A673 (cell line): ENCODE measurements at regions not wholly inside any gene's neighbourhood (a gene's known extent, or its start where the extent isn't known, plus 50 kb on each side); places are given as distances from the start of the nearest gene placed in this dataset.

Experiments used
- BruUV-seq: library from RNA; stranded (reverse); fragments of 400-500 nt; replicated peaks from 2 replicates; lab custom pipeline; 2021; lab: Mats Ljungman, UMichigan
- CTCF ChIA-PET: fragments of 300-600 bp; sonication (Branson Sonifier 250); formaldehyde crosslinking; loops from one replicate; lab custom pipeline; 2022; ENCODE audit warnings: antibody characterized with exemption; lab: Charles Lee
- POLR2A ChIA-PET: fragments of 300-600 bp; sonication (Branson Sonifier 250); formaldehyde crosslinking; loops from one replicate; lab custom pipeline; 2022; ENCODE audit warnings: antibody characterized with exemption; ENCODE audit not compliant: low non-redundant PET; lab: Charles Lee
- DNase-seq: peaks from one replicate; pipeline ENCODE4 v3.0.0-alpha.2; 2015; ENCODE audit warnings: low spot score
- H3K27ac ChIP-seq: fragments of 200-600 bp; sonication (generic); 2 replicates; pipeline ENCODE4 v1.5.1; 2016; ENCODE audit warnings: mixed run types, low read depth, mild to moderate bottlenecking, mixed read lengths, antibody characterized with exemption, low read length; ENCODE audit not compliant: poor library complexity, severe bottlenecking
- H3K27me3 ChIP-seq: fragments of 200-600 bp; sonication (generic); replicated peaks from 2 replicates; pipeline ENCODE4 v1.6.1; 2017; ENCODE audit warnings: mixed run types, low read depth, mild to moderate bottlenecking, mixed read lengths, antibody characterized with exemption, low read length; ENCODE audit not compliant: insufficient read depth, poor library complexity
- H3K36me3 ChIP-seq: fragments of 200-600 bp; sonication (generic); 2 replicates; pipeline ENCODE4 v1.6.1; 2016; ENCODE audit warnings: mixed run types, mild to moderate bottlenecking, mixed read lengths, antibody characterized with exemption, low read length; ENCODE audit not compliant: insufficient read depth, poor library complexity, severe bottlenecking
- H3K4me1 ChIP-seq: fragments of 200-600 bp; sonication (generic); 2 replicates; pipeline ENCODE4 v1.6.1; 2017; ENCODE audit warnings: mixed run types, mild to moderate bottlenecking, mixed read lengths, antibody characterized with exemption, low read length; ENCODE audit not compliant: insufficient read depth, poor library complexity, severe bottlenecking
- H3K4me3 ChIP-seq: fragments of 200-600 bp; sonication (generic); 2 replicates; pipeline ENCODE4 v1.5.1; 2016; ENCODE audit warnings: low read depth, mixed run types, mild to moderate bottlenecking, mixed read lengths, low read length; ENCODE audit not compliant: poor library complexity, severe bottlenecking
- H3K9me3 ChIP-seq: fragments of 200-600 bp; sonication (generic); 2 replicates; pipeline ENCODE4 v1.6.1; 2016; ENCODE audit warnings: mixed run types, low read depth, mild to moderate bottlenecking, mixed read lengths, antibody characterized with exemption, low read length; ENCODE audit not compliant: poor library complexity, severe bottlenecking
- CTCF ChIP-seq: fragments of 300-800, 200-600 bp; sonication (generic); conservative IDR thresholded peaks from 2 replicates; pipeline ENCODE4 v1.5.1; 2017; ENCODE audit warnings: low read depth, mild to moderate bottlenecking, antibody characterized with exemption, low read length, moderate library complexity, mixed read lengths
- EZH2 ChIP-seq: fragments of 200-600 bp; sonication (generic); IDR thresholded peaks from 2 replicates; pipeline ENCODE4 v1.6.1; 2017; ENCODE audit warnings: borderline replicate concordance, low read depth, mild to moderate bottlenecking, mixed read lengths, antibody characterized with exemption, low read length; ENCODE audit not compliant: poor library complexity, severe bottlenecking
- intact Hi-C: fragments of 100-400 bp; cut with micrococcal nuclease; formaldehyde crosslinking; loops from one replicate; pipeline ENCODE4 v1.10.0; 2022; ENCODE audit not compliant: unreplicated experiment

DNA sequence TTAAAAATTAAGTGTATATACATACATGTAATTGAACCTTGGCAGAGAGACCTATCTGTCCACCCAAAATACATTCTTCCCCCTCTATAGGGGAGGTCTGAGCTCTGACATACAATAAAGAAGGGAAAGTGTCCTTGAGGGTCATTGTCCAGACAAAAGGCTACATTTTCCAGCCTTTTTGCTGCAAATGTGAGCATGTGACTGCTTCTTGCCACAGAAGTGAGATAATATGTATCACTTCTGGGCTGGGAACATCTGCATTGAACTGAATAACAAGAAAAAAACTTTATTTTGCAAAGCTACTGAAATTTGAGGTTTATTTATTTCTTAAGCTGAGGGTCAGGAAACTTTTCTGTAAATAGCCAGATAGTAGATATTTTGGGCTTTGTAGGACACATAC lies 131.3 kb downstream of the TBC1D30 start:
- Histone ChIP-seq H3K4me1 (no peaks in the 10 kb centered on the region), H3K9me3 (no peaks in the 10 kb centered on the region), H3K36me3 (no peaks in the 10 kb centered on the region), H3K27ac (no peak overlapping the region), H3K27me3 (peaks cover 24% of the 10 kb centered on the region), H3K4me3 (no peak overlapping the region)
- no TSS peak for BruUV-seq
- DNase-seq, result no peak
- CTCF ChIA-PET, result no interaction called here
- POLR2A ChIA-PET, result no interaction called here
- intact Hi-C loops, result no loop called here
- TF ChIP-seq EZH2, result no peak
- TF ChIP-seq CTCF, result no peak

DNA sequence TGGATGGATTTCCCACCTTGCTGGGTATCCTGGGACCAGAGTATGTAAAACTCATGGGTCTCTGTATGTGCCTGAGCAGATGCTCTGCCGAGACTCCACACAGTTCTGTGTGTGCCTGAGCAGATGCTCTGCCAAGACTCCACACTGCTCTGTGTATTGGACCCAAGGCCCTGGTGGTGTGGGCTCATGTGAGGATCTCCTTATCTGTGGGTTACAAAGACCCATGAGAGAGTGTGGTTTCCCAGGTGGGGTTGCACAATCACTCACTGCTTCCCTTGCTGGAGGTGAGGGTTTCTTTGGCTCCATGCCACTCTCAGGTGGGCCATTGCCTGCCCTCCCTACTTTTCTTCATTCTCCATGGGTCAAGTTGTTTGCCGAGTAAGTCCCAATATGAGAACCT lies 141.5 kb downstream of the TBC1D30 start:
- no peak for DNase-seq
- TF ChIP-seq EZH2, result no peak
- no peak for TF ChIP-seq CTCF
- no peak overlapping the region for H3K27ac ChIP-seq
- ChIA-PET POLR2A (no interaction called here), CTCF (no interaction called here)
- no peaks in the 10 kb centered on the region for H3K9me3 ChIP-seq
- no peaks in the 10 kb centered on the region for H3K27me3 ChIP-seq
- no peaks in the 10 kb centered on the region for H3K36me3 ChIP-seq
- BruUV-seq, result no TSS peak
- intact Hi-C loops, result no loop called here
- no peaks in the 10 kb centered on the region for H3K4me1 ChIP-seq
- no peak overlapping the region for H3K4me3 ChIP-seq

- Histone ChIP-seq H3K9me3 (no peaks in the 10 kb centered on the region), H3K27ac (no peak overlapping the region), H3K27me3 (no peaks in the 10 kb centered on the region), H3K4me3 (no peak overlapping the region), H3K36me3 (no peaks in the 10 kb centered on the region), H3K4me1 (no peaks in the 10 kb centered on the region)
- intact Hi-C loops, result no loop called here
- DNase-seq, result no peak
- CTCF ChIA-PET, result no interaction called here
- TF ChIP-seq CTCF, result no peak
- TF ChIP-seq EZH2, result no peak
- no TSS peak for BruUV-seq
- POLR2A ChIA-PET, result no interaction called here
Observed at GRCh38 chr12:64968989-64969819, 144.8 kb downstream of the TBC1D30 start.
